NCI-H345 treated with DMSO at 0.1 percent for 48 hours (cell line): ENCODE measurements at regions not wholly inside any gene's neighbourhood (a gene's known extent, or its start where the extent isn't known, plus 50 kb on each side); places are given as distances from the start of the nearest gene placed in this dataset.

Experiments
- DNase-seq: peaks from one replicate; lab custom pipeline; 2025; ENCODE audit not compliant: unreplicated experiment; lab: John Stamatoyannopoulos, UW

GRCh38 chr6:1123386-1124375, 188.2 kb upstream of the FOXQ1 start:
- no peak for DNase-seq

- no peak for DNase-seq
Observed at GRCh38 chr6:1122083-1122482, 189.8 kb upstream of the FOXQ1 start.

- no peak for DNase-seq
Observed at GRCh38 chr6:1118287-1118647, 193.6 kb upstream of the FOXQ1 start.

- DNase-seq: no peak
Observed at GRCh38 chr6:1117530-1118286, 194.2 kb upstream of the FOXQ1 start.

GRCh38 chr6:1116149-1116548, 195.7 kb upstream of the FOXQ1 start:
- DNase-seq: no peak

- DNase-seq: no peak
Observed at GRCh38 chr6:1113916-1114540, 197.9 kb upstream of the FOXQ1 start.

GRCh38 chr6:1111361-1111760, 200.5 kb upstream of the FOXQ1 start:
- DNase-seq: no peak

GRCh38 chr6:1110941-1111349, 201.0 kb upstream of the FOXQ1 start:
- no peak for DNase-seq

GRCh38 chr6:1110164-1110563, 201.7 kb upstream of the FOXQ1 start:
- no peak for DNase-seq

GRCh38 chr6:1109134-1109533, 202.8 kb upstream of the FOXQ1 start:
- DNase-seq: no peak

- no peak for DNase-seq
Observed at GRCh38 chr6:1108198-1108597, 203.7 kb upstream of the FOXQ1 start.

- DNase-seq: no peak
Observed at GRCh38 chr6:1107578-1107977, 204.3 kb upstream of the FOXQ1 start.

- DNase-seq: no peak
Observed at GRCh38 chr6:1105833-1106400, 206.0 kb upstream of the FOXQ1 start.

- no peak for DNase-seq
Observed at GRCh38 chr6:1104988-1105670, 206.8 kb upstream of the FOXQ1 start.

GRCh38 chr6:1103945-1104623, 207.8 kb upstream of the FOXQ1 start:
- DNase-seq: no peak

- DNase-seq: no peak
Observed at GRCh38 chr6:1103021-1103420, 208.9 kb upstream of the FOXQ1 start.

GRCh38 chr6:1100269-1100668, 211.6 kb upstream of the FOXQ1 start:
- no peak for DNase-seq

GRCh38 chr6:1099264-1099663, 212.6 kb upstream of the FOXQ1 start:
- no peak for DNase-seq

GRCh38 chr6:1096967-1097765, 214.7 kb upstream of the FOXQ1 start:
- DNase-seq: no peak
